ENCODE measurements at regions not wholly inside any gene's neighbourhood (a gene's known extent, or its start where the extent isn't known, plus 50 kb on each side); places are given as distances from the start of the nearest gene placed in this dataset.

DNA sequence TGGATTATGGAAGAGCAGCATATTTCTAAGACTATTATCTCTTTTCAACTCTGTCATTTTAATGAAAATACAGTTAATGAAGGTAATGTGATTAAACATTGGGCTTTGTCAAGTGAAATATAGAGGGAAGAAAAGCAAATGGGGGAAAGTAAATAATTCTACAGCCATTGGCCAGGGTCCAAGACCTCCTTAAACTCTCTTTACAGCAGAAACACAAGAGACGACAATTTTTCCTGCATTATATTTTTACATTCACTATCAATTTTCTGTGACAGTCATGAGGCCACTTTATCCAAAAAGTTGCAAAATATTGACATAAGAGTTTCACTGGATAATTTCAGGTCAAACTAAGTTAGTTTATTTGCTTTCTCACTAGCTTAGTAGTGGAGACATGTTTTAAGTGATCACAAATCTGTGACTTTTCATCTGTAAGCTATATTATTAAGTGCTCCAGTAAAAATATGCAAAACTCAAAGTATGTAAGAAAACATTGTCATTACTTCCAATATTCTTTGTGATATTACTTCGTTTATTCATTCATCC is 385.9 kb upstream of the DPH6 start:
- TF ChIP-seq, protein P1, sequence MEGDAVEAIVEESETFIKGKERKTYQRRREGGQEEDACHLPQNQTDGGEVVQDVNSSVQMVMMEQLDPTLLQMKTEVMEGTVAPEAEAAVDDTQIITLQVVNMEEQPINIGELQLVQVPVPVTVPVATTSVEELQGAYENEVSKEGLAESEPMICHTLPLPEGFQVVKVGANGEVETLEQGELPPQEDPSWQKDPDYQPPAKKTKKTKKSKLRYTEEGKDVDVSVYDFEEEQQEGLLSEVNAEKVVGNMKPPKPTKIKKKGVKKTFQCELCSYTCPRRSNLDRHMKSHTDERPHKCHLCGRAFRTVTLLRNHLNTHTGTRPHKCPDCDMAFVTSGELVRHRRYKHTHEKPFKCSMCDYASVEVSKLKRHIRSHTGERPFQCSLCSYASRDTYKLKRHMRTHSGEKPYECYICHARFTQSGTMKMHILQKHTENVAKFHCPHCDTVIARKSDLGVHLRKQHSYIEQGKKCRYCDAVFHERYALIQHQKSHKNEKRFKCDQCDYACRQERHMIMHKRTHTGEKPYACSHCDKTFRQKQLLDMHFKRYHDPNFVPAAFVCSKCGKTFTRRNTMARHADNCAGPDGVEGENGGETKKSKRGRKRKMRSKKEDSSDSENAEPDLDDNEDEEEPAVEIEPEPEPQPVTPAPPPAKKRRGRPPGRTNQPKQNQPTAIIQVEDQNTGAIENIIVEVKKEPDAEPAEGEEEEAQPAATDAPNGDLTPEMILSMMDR (IDR thresholded peaks at IDR 0.05; ENCODE audit: low read depth, low read length) = no peak
- H3K4me3 ChIP-seq (ENCODE audit: low read depth, low read length) = no peak overlapping the region

DNA sequence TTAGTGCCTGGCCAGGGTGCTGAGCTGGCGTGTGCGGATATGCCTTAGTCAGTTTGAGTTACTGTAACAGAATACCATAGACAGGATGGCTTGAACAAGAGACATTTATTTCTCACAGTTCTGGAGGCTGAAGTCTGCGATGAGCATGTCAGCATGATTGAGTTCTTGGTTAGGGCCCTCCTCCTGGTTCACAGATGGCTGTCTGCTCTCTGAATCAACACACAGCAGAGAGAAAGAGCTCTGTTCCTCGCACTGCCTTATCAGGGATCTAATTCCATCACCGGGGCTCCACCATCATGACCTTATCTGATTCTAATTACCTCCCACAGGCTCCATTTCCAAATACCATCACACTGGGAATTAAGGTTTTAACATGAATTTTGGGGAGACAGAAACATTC is 386.6 kb upstream of the DPH6 start:
- TF ChIP-seq, protein P1 (IDR thresholded peaks at IDR 0.05; ENCODE audit: low read depth, low read length) = no peak
- no peak overlapping the region for H3K4me3 ChIP-seq (ENCODE audit: low read depth, low read length)

- TF ChIP-seq, protein P1 (IDR thresholded peaks at IDR 0.05; ENCODE audit: low read depth, low read length) = no peak
- H3K4me3 ChIP-seq (ENCODE audit: low read depth, low read length) = no peak overlapping the region
These were observed 387.6 kb upstream of the DPH6 start for GRCh38 chr15:35933531-35933930.

- TF ChIP-seq, protein P1 (IDR thresholded peaks at IDR 0.05; ENCODE audit: low read depth, low read length) = no peak
- H3K4me3 ChIP-seq (ENCODE audit: low read depth, low read length) = no peak overlapping the region
These were observed 388.6 kb upstream of the DPH6 start for GRCh38 chr15:35934383-35935049.

- TF ChIP-seq, protein P1 (IDR thresholded peaks at IDR 0.05; ENCODE audit: low read depth, low read length) = no peak
- no peak overlapping the region for H3K4me3 ChIP-seq (ENCODE audit: low read depth, low read length)
These were observed 390.3 kb upstream of the DPH6 start for GRCh38 chr15:35936284-35936683.

DNA sequence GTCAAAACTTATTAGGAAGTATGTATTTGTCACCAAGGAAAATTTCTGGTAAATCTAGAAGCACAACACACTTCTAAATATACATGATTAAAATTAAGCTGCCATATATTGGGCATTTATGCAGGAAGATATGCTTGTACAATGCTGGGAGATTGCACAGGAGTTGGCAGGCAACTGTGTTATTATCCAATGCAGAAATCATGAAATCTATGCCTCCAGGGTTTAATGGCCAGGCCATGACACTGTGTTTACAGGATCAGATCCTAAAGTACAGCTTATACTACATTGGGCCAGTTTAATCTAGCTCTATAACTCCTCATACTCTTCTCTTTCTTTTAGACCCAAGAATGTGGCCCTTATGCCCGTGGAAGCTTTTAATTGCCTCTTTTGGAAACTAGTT is 391.4 kb upstream of the DPH6 start:
- TF ChIP-seq, protein P1 (IDR thresholded peaks at IDR 0.05; ENCODE audit: low read depth, low read length) = no peak
- H3K4me3 ChIP-seq (ENCODE audit: low read depth, low read length) = no peak overlapping the region

- no peak overlapping the region for H3K4me3 ChIP-seq (ENCODE audit: low read depth, low read length)
- TF ChIP-seq, protein P1 (IDR thresholded peaks at IDR 0.05; ENCODE audit: low read depth, low read length) = no peak
These were observed 399.1 kb upstream of the DPH6 start for GRCh38 chr15:35944945-35945585.

Measured in WI38 (cell line).